ENCODE measurements at regions not wholly inside any gene's neighbourhood (a gene's known extent, or its start where the extent isn't known, plus 50 kb on each side); places are given as distances from the start of the nearest gene placed in this dataset.

DNA sequence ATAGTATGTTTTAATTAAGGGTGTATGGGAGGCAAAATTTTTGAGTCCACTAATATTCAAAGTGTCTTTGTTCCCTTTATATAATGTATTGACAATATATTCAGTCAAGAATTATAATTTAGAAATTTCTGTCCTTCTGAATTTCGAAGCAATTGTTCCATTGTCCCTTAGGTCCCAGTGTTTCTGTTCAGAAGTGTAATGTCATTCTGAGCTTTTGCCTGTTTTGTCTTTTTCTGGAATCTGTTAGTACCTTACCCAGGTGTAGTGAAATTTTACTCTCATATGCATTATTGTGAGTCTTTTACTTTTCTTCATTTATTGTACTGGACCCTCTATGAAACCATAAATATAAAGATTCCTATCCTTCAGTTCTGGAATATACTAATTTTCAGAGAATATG, 505.7 kb upstream of the KIF2B start:
- intact Hi-C loops (cut with DNase I; ENCODE audit: low total_unique reads) (no loop called here), in situ Hi-C loops (cut with MboI; ENCODE audit: low sequenced_read_pairs in 4 of 4) (no loop called here)
- TF ChIP-seq, protein P1, sequence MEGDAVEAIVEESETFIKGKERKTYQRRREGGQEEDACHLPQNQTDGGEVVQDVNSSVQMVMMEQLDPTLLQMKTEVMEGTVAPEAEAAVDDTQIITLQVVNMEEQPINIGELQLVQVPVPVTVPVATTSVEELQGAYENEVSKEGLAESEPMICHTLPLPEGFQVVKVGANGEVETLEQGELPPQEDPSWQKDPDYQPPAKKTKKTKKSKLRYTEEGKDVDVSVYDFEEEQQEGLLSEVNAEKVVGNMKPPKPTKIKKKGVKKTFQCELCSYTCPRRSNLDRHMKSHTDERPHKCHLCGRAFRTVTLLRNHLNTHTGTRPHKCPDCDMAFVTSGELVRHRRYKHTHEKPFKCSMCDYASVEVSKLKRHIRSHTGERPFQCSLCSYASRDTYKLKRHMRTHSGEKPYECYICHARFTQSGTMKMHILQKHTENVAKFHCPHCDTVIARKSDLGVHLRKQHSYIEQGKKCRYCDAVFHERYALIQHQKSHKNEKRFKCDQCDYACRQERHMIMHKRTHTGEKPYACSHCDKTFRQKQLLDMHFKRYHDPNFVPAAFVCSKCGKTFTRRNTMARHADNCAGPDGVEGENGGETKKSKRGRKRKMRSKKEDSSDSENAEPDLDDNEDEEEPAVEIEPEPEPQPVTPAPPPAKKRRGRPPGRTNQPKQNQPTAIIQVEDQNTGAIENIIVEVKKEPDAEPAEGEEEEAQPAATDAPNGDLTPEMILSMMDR (IDR thresholded peaks at IDR 0.05 in 4 of 5, conservative IDR thresholded peaks at IDR 0.05 in 1 of 5), result no peak
- TF ChIP-seq POLR2A (IDR thresholded peaks at IDR 0.05), result no peak
- DNase-seq, result no peak
- H3K4me3 ChIP-seq, result no peak overlapping the region
- H3K27me3 ChIP-seq, result no peaks in the 10 kb centered on the region
- no peaks in the 10 kb centered on the region for H3K9me3 ChIP-seq
- no peaks in the 10 kb centered on the region for H3K36me3 ChIP-seq
- no peaks in the 10 kb centered on the region for H3K4me1 ChIP-seq
- ATAC-seq, result no peak
- H3K27ac ChIP-seq, result no peak overlapping the region

DNA sequence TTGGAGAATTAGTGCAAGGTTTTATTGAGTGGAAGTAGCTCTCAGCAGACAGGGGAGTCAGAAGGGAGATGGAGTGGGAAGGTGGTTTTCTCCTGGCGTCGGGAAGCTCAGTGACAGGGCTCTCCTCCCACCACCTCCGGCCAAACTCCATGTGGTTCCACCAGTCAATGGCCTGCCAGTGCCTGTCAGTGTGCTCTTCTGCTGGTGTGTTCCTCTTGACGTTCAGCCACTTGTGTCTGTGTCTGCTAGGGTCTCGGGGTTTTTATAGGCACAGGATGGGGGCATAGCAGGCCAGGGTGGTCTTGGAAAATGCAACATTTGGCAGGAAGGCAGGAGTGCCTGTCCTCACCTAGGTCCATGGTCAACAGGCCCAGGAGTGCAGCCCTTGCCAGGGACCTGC, 506.7 kb upstream of the KIF2B start:
- Histone ChIP-seq H3K9me3 (no peaks in the 10 kb centered on the region), H3K36me3 (no peaks in the 10 kb centered on the region), H3K4me1 (no peaks in the 10 kb centered on the region), H3K27ac (no peak overlapping the region), H3K27me3 (no peaks in the 10 kb centered on the region), H3K4me3 (no peak overlapping the region)
- intact Hi-C loops (cut with DNase I; ENCODE audit: low total_unique reads), result no loop called here
- ATAC-seq (no peak), DNase-seq (no peak)
- TF ChIP-seq POLR2A (IDR thresholded peaks at IDR 0.05), result no peak
- TF ChIP-seq, protein P1 (IDR thresholded peaks at IDR 0.05 in 4 of 5, conservative IDR thresholded peaks at IDR 0.05 in 1 of 5), result no peak
- in situ Hi-C loops (cut with MboI; ENCODE audit: low sequenced_read_pairs in 4 of 4), result no loop called here

DNA sequence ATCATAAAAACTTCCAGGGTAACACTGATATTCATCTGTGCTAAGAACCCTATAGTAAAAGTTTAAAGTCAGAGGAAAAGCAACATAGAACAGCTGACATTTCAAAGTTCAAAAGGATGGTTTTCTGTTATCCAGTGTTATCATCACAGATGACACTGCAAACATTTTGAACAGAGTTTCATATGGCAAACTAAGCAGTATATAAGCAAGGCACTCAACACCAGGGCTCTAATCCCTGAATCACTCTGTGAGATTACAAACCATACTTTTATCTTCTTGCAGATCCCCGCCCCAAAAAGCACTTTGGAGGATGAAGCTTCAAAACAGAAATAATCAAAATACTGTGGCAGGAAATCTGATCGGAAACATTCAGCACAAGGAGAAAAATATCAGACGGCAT, 508.2 kb upstream of the KIF2B start:
- ATAC-seq, result no peak
- H3K4me1 ChIP-seq, result no peaks in the 10 kb centered on the region
- H3K36me3 ChIP-seq, result no peaks in the 10 kb centered on the region
- no peak overlapping the region for H3K27ac ChIP-seq
- H3K9me3 ChIP-seq, result no peaks in the 10 kb centered on the region
- H3K4me3 ChIP-seq, result no peak overlapping the region
- TF ChIP-seq, protein P1 (IDR thresholded peaks at IDR 0.05 in 4 of 5, conservative IDR thresholded peaks at IDR 0.05 in 1 of 5), result no peak
- no peak for TF ChIP-seq POLR2A (IDR thresholded peaks at IDR 0.05)
- intact Hi-C loops (cut with DNase I; ENCODE audit: low total_unique reads), result no loop called here
- no peaks in the 10 kb centered on the region for H3K27me3 ChIP-seq
- in situ Hi-C loops (cut with MboI; ENCODE audit: low sequenced_read_pairs in 4 of 4), result no loop called here
- no peak for DNase-seq

DNA sequence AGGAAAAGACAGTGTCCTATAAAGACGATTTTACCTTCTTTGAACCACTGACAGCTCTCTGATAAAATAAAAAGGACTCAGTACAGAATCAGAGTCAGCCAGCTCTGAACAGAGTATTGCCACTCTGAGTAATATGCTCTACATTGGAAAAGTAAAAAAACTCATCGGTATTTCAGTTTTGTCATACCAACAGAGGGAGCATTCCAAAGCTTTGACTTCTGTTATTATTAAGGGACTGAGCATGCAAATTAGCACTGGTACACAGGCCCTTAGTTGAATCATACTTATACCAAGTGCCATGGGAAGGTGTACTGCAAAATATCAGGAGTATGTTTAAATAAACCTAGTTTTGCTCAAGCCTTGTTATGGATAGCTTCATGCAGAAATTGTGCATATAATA, 509.0 kb upstream of the KIF2B start:
- no peak for TF ChIP-seq POLR2A (IDR thresholded peaks at IDR 0.05)
- TF ChIP-seq, protein P1 (IDR thresholded peaks at IDR 0.05 in 4 of 5, conservative IDR thresholded peaks at IDR 0.05 in 1 of 5), result no peak
- in situ Hi-C loops (cut with MboI; ENCODE audit: low sequenced_read_pairs in 4 of 4), result no loop called here
- ATAC-seq (no peak), DNase-seq (no peak)
- Histone ChIP-seq H3K4me3 (no peak overlapping the region), H3K27ac (no peak overlapping the region), H3K9me3 (peaks cover 0 to 1% (median 0%) of the 10 kb centered on the region in 3 donors), H3K36me3 (no peaks in the 10 kb centered on the region), H3K27me3 (no peaks in the 10 kb centered on the region), H3K4me1 (no peaks in the 10 kb centered on the region)
- intact Hi-C loops (cut with DNase I; ENCODE audit: low total_unique reads), result no loop called here

DNA sequence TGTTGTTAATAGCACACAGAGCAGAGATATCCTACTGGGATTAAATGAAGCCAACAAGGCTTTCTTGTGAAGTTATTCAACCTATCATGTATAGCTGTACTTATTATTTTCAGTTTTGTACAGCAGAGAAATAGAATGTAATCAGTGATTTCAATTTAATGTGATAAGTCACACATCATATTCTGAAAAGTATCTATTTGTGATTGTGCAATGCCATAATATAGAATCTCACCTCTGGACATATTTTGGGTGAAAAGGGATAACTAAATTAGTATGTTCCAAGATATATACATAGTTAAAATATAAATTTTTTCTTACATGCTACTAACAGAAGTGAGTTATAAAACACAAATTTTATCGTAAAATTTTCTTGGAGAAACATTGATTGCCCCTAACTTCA, 544.3 kb upstream of the KIF2B start:
- H3K4me3 ChIP-seq, result no peak overlapping the region
- no peak for ATAC-seq

More for the DNA sequence above, 544.3 kb upstream of the KIF2B start:
- Histone ChIP-seq H3K27ac (no peak overlapping the region), H3K9me3 (no peaks in the 10 kb centered on the region), H3K27me3 (no peaks in the 10 kb centered on the region), H3K36me3 (no peaks in the 10 kb centered on the region), H3K4me1 (no peaks in the 10 kb centered on the region)
- DNase-seq, result no peak
- intact Hi-C loops (cut with DNase I; ENCODE audit: low total_unique reads), result no loop called here
- TF ChIP-seq, protein P1 (IDR thresholded peaks at IDR 0.05 in 4 of 5, conservative IDR thresholded peaks at IDR 0.05 in 1 of 5), result no peak
- no peak for TF ChIP-seq POLR2A (IDR thresholded peaks at IDR 0.05)
- in situ Hi-C loops (cut with MboI; ENCODE audit: low sequenced_read_pairs in 4 of 4), result no loop called here
